ENCODE measurements at regions not wholly inside any gene's neighbourhood (a gene's known extent, or its start where the extent isn't known, plus 50 kb on each side); places are given as distances from the start of the nearest gene placed in this dataset.
A peak's percentile ranks its signal among the peaks of the same experiment; 100 is the strongest.
"Not testable (repeated sequence)": the region's sequence is repeated elsewhere in the genome, so short reads cannot be mapped to it uniquely, and the experiment has no call there.

- DNase-seq (ENCODE audit: low spot score): no peak
Measured at GRCh38 chr20:6305536-6305935, 182.7 kb upstream of the FERMT1 start.

GRCh38 chr20:6302041-6302440 is 179.2 kb upstream of the FERMT1 start:
- DNase-seq (ENCODE audit: low spot score): no peak

GRCh38 chr20:6299456-6299855 is 176.6 kb upstream of the FERMT1 start:
- no peak for DNase-seq (ENCODE audit: low spot score)

- DNase-seq (ENCODE audit: low spot score): no peak
Measured at GRCh38 chr20:6298049-6298448, 175.2 kb upstream of the FERMT1 start.

GRCh38 chr20:6295867-6296256 is 173.0 kb upstream of the FERMT1 start:
- no peak for DNase-seq (ENCODE audit: low spot score)

DNA sequence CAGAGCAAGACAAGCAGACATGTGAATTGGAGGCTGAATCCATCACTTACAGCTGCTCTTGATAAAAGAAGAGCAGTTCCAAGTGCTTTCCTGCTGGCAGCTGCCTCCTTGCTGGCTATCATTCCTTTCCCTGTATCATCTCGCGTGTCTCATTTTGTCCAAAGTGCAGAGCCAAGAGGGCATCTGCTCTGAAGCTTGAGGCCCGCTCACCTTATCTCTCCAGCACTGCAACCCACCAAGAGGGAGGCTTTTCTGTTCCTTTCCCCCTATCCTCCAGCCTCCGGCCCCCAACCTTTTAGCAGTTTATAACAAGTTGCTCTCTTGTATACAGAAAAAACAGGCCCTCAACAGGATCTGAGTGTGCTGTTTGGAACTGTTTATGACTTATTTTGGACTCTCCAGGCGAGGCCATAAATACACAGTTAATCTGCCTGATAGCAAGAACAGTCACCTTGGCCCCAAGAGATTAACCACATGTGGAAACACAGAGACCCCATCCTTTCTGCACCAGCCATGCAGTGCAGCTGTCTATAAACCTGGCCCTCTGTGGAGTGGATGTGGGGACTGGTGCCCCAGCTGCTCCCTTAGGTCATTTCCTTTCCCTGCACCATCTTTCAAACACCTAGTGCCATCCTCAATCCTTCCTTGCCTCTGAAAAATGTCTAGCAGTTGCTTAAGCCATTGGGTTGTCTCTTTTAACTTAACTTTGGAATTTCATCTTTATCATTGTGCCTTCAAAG is 172.5 kb upstream of the FERMT1 start:
- DNase-seq (ENCODE audit: low spot score): no peak

DNA sequence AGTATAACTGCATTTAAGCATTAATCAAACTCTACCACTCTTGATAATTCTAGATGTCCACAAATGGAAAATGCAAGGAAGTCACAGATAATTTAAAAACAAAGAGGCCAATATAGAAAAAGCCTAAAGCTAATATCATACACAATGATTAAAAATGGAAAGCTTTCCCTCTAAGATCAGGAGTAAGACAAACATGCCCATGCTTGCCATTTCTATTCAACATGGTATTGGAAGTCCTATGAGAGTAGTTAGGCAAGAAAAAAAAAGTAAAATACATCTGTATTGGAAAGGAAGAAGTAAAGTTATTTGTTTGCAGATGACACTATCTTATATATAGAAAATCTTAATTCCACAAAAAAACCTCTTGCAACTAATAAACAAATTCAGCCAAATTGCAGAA is 164.6 kb upstream of the FERMT1 start:
- DNase-seq (ENCODE audit: low spot score): no peak

GRCh38 chr20:6282642-6283041 is 159.8 kb upstream of the FERMT1 start:
- no peak for DNase-seq (ENCODE audit: low spot score)

- DNase-seq (ENCODE audit: low spot score): no peak
Measured at GRCh38 chr20:6277661-6278240, 154.9 kb upstream of the FERMT1 start.

GRCh38 chr20:6270404-6270803 is 147.6 kb upstream of the FERMT1 start:
- DNase-seq (ENCODE audit: low spot score): not testable (repeated sequence)

GRCh38 chr20:6269168-6269873 is 146.5 kb upstream of the FERMT1 start:
- DNase-seq (ENCODE audit: low spot score): no peak

DNA sequence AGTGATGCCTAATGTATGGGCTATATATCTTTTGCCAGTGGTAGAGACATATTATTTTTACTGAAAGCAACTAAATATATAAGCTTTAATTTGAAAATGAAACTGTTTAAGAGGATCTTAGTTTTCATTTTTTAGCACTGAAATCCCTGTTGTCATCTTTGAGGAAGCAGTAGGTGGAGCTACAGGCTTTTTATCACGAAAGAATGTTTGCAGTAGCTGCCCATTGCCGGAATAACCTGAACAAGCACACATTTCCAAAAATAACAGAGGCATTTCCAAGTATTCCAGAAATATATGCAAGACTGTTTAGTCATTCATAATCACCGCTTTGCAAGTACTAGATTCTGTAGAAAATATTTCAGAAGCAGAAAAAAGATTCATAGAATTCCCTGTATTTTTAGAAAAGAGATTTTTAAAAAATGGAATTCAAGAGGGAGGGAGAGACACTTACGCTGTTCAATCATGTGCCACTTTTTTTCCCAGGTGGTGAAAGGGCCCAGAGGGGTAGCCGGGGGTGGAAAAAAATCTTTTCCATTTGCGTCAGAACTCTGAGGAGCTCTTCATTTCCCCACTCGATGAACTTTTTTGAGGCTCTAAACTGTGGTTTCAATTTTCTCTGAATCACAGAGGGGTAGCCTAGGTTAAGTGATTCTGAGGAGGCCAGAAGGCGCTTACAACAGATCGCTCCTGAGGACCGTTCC is 142.5 kb upstream of the FERMT1 start:
- peak; percentile 60 for DNase-seq (ENCODE audit: low spot score)

DNA sequence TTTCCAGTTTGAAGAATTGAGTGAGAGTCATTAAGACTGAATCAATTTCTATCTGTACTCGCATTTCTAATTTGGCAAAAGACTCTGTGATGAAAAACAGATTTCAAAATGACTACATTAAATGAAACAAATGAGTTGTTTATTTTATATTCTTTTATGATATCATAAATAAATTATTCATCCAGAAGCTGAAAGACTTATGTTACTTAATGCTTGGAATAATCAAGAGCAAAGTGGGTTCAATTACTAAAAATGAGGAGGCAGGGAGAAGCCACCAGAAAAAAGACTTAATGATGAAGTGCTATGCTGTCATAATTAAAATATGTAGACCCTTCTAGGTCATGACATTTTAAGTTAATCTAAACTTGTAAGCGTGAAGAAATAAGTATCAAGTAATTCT is 130.6 kb upstream of the FERMT1 start:
- DNase-seq (ENCODE audit: low spot score): no peak

DNA sequence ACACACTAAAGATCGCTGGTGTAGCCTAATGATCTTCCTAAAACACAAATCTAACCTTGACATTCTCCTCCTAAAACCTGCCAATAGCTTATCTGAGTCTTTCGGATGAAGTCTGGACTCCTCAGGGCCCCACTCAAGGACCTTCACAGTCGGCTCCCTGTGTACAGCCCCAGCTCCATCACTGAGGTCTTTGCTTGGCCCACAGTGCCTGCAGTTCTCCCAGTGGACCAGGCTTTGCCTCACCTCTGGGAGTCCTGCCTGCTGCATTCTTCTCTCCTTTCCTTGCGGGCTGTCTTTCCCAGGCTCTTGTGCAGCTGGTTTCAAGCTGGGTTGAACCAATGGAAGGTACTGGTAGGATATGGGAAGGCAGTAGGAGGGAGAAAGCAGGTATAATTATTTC is 122.6 kb upstream of the FERMT1 start:
- DNase-seq (ENCODE audit: low spot score): no peak

DNA sequence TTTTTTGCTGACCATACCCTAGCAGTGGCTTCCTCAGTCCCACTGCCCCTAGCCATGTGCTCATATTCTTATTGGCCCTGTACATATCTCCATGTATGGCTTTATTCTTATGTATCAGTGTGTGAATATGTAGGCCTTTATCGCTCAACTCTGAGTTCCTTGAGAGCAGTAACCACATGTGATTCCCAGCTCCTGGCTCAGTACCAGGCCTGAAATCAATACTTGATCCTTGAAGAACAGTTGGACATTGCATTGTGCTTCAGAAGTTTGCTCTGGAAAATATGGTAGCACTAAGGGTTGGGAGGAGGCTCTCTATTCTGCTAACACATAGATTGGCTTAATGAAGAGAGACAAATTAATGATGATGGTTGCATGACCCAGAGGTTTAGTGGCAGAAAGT is 118.8 kb upstream of the FERMT1 start:
- no peak for DNase-seq (ENCODE audit: low spot score)

DNA sequence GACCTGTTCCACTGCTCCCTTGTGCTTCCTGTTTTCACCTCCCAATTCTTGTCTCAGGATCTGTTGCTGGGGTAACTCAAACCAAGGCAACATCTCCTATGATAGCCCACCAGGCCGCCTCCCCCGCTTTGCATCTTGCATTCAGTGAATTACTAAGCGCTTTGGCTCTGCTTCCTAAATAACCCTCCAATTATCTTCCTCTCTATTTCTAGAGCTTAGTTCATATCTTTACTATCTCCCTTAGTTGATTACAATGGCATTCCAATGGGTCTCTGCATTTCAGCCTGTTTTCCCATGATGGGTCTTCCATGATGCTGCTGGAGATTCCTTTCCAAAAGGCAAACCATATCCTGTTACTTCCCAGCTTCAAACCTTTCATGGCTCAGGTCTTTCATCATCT is 117.2 kb upstream of the FERMT1 start:
- no peak for DNase-seq (ENCODE audit: low spot score)

DNA sequence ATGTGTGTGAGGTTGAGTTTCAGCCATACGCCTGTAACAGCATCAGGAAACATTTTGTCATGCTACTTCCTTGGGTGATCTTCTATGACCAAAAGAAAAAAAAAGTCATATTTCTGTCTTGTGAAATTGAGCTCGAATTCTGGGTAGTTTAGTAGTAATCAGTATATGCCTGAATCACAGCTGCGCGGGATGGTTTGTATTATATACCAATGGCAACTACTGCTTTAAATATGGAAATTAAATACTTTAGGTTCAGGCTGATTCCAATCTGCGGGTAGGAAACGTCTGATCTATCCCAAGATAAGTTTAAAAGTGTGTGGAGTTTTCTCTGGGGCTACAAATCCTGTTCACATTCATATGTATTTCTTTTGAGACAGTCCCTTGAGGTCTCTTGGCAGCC is 115.6 kb upstream of the FERMT1 start:
- no peak for DNase-seq (ENCODE audit: low spot score)

- DNase-seq (ENCODE audit: low spot score): no peak
Measured at GRCh38 chr20:6235510-6235909, 112.7 kb upstream of the FERMT1 start.

GRCh38 chr20:6232436-6232835 is 109.6 kb upstream of the FERMT1 start:
- DNase-seq (ENCODE audit: low spot score): no peak

DNA sequence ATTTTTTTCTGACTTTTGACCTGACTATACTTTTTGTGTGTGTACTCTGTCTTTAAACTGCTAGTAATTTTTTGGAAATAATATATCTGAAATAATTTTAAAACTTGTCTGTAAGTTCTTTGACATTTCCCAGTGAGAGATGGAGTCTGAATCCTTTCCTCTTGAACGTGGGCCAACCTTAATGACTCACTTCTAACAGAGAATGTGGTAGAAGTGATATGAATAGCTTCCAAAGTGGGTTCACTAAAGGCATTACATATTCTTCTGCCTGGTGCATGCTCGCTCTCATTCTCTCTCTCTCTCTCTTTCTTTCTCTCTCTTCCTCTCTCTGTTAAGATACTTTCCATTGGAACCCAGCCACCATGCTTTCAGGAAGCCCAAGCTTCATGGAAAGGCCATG is 108.7 kb upstream of the FERMT1 start:
- no peak for DNase-seq (ENCODE audit: low spot score)

DNA sequence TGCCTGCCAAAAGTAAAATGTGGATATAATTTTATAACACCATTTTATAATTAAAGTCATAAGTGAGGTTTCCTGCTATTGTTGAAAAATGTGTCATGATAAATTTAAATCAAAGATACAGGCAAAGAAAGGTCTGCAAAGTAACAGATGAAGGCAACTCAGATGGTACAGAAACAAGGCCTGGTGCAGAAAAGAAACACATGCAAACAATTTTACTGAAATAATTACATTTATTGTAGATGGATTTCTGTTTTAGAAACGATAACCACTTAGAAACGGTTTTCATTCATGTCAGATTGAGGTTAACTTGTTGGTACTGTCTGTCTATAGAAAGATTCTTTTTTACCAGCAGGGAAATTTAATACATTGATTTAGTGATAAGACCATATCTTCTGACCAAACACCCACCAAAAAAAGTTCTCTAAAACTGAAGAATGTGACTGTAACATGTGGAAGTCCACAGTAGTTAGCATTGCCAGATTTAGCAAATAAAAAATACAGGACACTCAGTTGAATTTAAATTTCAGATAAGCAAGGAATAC is 105.5 kb upstream of the FERMT1 start:
- no peak for DNase-seq (ENCODE audit: low spot score)

- no peak for DNase-seq (ENCODE audit: low spot score)
Measured at GRCh38 chr20:6213311-6213710, 90.5 kb upstream of the FERMT1 start.

DNA sequence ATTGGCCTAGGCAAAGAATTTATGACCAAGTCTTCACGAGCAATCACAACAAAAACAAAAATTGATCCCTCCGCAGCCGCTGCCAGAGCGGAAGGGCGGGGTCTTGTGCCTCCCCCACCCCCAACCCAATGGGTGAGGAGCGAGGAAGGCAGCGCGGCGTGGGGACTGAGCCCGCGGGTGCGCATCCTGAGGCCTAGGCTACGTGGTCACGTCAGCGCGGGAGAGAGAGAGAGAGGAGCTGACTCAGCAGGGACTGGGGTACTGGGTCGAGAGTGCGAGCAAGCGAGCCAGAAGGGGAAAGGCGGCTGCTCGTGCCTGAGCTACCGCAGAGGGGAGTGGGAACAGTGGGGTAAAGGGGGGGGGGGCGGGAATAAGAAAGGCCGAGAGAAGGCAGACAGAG is 90.1 kb upstream of the FERMT1 start:
- no peak for DNase-seq (ENCODE audit: low spot score)
